ENCODE measurements at regions not wholly inside any gene's neighbourhood (a gene's known extent, or its start where the extent isn't known, plus 50 kb on each side); places are given as distances from the start of the nearest gene placed in this dataset.

DNA sequence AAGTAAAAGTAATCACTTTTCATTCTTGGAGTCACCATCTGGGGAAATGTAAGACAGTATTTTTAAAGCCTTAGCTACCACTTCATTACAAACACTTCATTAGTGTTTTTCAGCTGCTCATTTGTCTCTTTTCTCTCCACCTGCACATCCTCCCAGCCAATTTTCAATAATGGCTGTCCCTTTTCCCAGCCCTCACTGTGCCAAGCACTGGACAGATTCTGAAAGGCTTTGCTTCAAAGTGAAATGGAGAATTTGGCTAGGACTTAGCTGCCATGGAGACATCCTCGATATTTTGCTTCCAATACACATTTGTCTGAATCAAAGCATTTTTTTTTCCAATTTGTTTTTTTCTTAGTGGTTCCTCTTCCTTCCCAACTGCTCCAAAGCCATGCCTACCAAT is 272.4 kb upstream of the NRXN1 start:
- TF ChIP-seq CREB1 (CRISPR knock-in tag; IDR thresholded peaks at IDR 0.05; ENCODE audit: low read depth) = no peak
- TF ChIP-seq, protein P1, sequence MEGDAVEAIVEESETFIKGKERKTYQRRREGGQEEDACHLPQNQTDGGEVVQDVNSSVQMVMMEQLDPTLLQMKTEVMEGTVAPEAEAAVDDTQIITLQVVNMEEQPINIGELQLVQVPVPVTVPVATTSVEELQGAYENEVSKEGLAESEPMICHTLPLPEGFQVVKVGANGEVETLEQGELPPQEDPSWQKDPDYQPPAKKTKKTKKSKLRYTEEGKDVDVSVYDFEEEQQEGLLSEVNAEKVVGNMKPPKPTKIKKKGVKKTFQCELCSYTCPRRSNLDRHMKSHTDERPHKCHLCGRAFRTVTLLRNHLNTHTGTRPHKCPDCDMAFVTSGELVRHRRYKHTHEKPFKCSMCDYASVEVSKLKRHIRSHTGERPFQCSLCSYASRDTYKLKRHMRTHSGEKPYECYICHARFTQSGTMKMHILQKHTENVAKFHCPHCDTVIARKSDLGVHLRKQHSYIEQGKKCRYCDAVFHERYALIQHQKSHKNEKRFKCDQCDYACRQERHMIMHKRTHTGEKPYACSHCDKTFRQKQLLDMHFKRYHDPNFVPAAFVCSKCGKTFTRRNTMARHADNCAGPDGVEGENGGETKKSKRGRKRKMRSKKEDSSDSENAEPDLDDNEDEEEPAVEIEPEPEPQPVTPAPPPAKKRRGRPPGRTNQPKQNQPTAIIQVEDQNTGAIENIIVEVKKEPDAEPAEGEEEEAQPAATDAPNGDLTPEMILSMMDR (conservative IDR thresholded peaks at IDR 0.05; ENCODE audit: low read depth in 2 of 2) = no peak
- no peak for TF ChIP-seq ETS1 (IDR thresholded peaks at IDR 0.05)
- no peak for TF ChIP-seq JUNB (IDR thresholded peaks at IDR 0.05; ENCODE audit: unreplicated experiment)
- TF ChIP-seq REST (IDR thresholded peaks at IDR 0.05; ENCODE audit: unreplicated experiment) = no peak
- no peak for TF ChIP-seq EZH2 (IDR thresholded peaks at IDR 0.05; ENCODE audit: low read depth, unreplicated experiment)
- no peak for TF ChIP-seq POLR2AphosphoS5 (IDR thresholded peaks at IDR 0.05; ENCODE audit: low read depth)
- TF ChIP-seq NANOG (IDR thresholded peaks at IDR 0.05; ENCODE audit: borderline replicate concordance) = no peak
- no peak for TF ChIP-seq EZH2phosphoT487 (IDR thresholded peaks at IDR 0.05; ENCODE audit: unreplicated experiment)
- TF ChIP-seq ZNF114 (CRISPR knock-in tag; IDR thresholded peaks at IDR 0.05) = no peak

Measured in GM23338 (cell line).